OCI-LY1 (cell line): ENCODE measurements at regions not wholly inside any gene's neighbourhood (a gene's known extent, or its start where the extent isn't known, plus 50 kb on each side); places are given as distances from the start of the nearest gene placed in this dataset.

ENCODE experiments used
- H2AFZ ChIP-seq: fragments of 200-600 bp; sonication (generic), shearing (Covaris generic); 2 replicates; pipeline ENCODE4 v1.6.0; 2014; ENCODE audit warnings: antibody characterized with exemption, mild to moderate bottlenecking, low read length
- H3F3A ChIP-seq: fragments of 200-600 bp; sonication (generic), shearing (Covaris generic); 2 replicates; pipeline ENCODE4 v1.6.0; 2014; ENCODE audit warnings: mild to moderate bottlenecking, antibody characterized with exemption, low read length, moderate library complexity; ENCODE audit not compliant: insufficient read depth
- H3K27ac ChIP-seq: fragments of 200-600 bp; sonication (generic); 2 replicates; pipeline ENCODE4 v1.5.1; 2014; ENCODE audit warnings: low read length, mixed run types, mild to moderate bottlenecking, low read depth; ENCODE audit not compliant: poor library complexity, severe bottlenecking
- H3K27me3 ChIP-seq: fragments of 200-600 bp; sonication (generic); 2 replicates; pipeline ENCODE4 v1.6.0; 2014; ENCODE audit warnings: antibody characterized with exemption, mild to moderate bottlenecking, low read length, moderate library complexity; ENCODE audit not compliant: insufficient read depth
- H3K36me3 ChIP-seq: fragments of 200-600 bp; sonication (generic); 2 replicates; pipeline ENCODE4 v1.6.1; 2014; ENCODE audit warnings: mild to moderate bottlenecking, antibody characterized with exemption, low read length, moderate library complexity, mixed read lengths; ENCODE audit not compliant: insufficient read depth
- H3K4me1 ChIP-seq: fragments of 200-600 bp; sonication (generic); 2 replicates; pipeline ENCODE4 v1.5.1; 2014; ENCODE audit warnings: mild to moderate bottlenecking, low read length, moderate library complexity; ENCODE audit not compliant: insufficient read depth, severe bottlenecking
- H3K4me2 ChIP-seq: fragments of 200-600 bp; sonication (generic), shearing (Covaris generic); 2 replicates; pipeline ENCODE4 v1.6.1; 2014; ENCODE audit warnings: low read length
- H3K4me3 ChIP-seq: fragments of 200-600 bp; sonication (generic); 2 replicates; pipeline ENCODE4 v1.5.1; 2014; ENCODE audit warnings: low read length, low read depth, mild to moderate bottlenecking, mixed read lengths; ENCODE audit not compliant: poor library complexity, severe bottlenecking
- H3K79me2 ChIP-seq: fragments of 200-600 bp; shearing (Covaris generic); 2 replicates; pipeline ENCODE4 v1.6.1; 2016; ENCODE audit warnings: mixed run types, low read length, mixed read lengths; ENCODE audit not compliant: insufficient read depth
- H3K9ac ChIP-seq: fragments of 200-600 bp; sonication (generic), shearing (Covaris generic); 2 replicates; pipeline ENCODE4 v1.6.1; 2014; ENCODE audit warnings: mild to moderate bottlenecking, low read length, mixed read lengths
- H3K9me2 ChIP-seq: fragments of 200-600 bp; sonication (generic), shearing (Covaris generic); 2 replicates; pipeline ENCODE4 v1.6.1; 2014; ENCODE audit warnings: low read depth, mild to moderate bottlenecking, low read length, mixed read lengths
- H3K9me3 ChIP-seq: fragments of 200-600 bp; shearing (Covaris generic); 2 replicates; pipeline ENCODE4 v1.6.1; 2014; ENCODE audit warnings: low read length, mixed read lengths
- H4K20me1 ChIP-seq: fragments of 200-600 bp; sonication (generic), shearing (Covaris generic); 2 replicates; pipeline ENCODE4 v1.6.0; 2016; ENCODE audit warnings: mild to moderate bottlenecking, low read length; ENCODE audit not compliant: insufficient read depth
- CTCF ChIP-seq: fragments of 200-600 bp; sonication (generic), shearing (Covaris generic); IDR thresholded peaks from 2 replicates; pipeline ENCODE4 v1.5.1; 2017; ENCODE audit warnings: mild to moderate bottlenecking, antibody characterized with exemption, low read length, moderate library complexity, mixed read lengths
- EZH2 ChIP-seq: fragments of 200-600 bp; sonication (generic), shearing (Covaris generic); IDR thresholded peaks from 2 replicates; pipeline ENCODE4 v1.8.0; 2017; ENCODE audit warnings: borderline replicate concordance, mixed run types, mild to moderate bottlenecking, antibody characterized with exemption, low read length, moderate library complexity, mixed read lengths

GRCh38 chr13:95455782-95456181 is 96.7 kb upstream of the CLDN10 start:
- H3K79me2 ChIP-seq: no peaks in the 10 kb centered on the region
- H3K9me3 ChIP-seq: peaks cover 7% of the 10 kb centered on the region
- H3K27me3 ChIP-seq: peaks cover 8% of the 10 kb centered on the region; the same call in 1 of the 2 replicates
- TF ChIP-seq CTCF (no peak), EZH2 (no peak)
- H3K27ac ChIP-seq: no peak overlapping the region
- no peaks in the 10 kb centered on the region for H3K36me3 ChIP-seq
- H3K9me2 ChIP-seq: no peaks in the 10 kb centered on the region
- no peaks in the 10 kb centered on the region for H3F3A ChIP-seq
- no peak overlapping the region for H2AFZ ChIP-seq
- no peak overlapping the region for H3K4me3 ChIP-seq
- H4K20me1 ChIP-seq: no peaks in the 10 kb centered on the region
- no peaks in the 10 kb centered on the region for H3K4me1 ChIP-seq
- H3K9ac ChIP-seq: no peak overlapping the region
- no peak overlapping the region for H3K4me2 ChIP-seq

DNA sequence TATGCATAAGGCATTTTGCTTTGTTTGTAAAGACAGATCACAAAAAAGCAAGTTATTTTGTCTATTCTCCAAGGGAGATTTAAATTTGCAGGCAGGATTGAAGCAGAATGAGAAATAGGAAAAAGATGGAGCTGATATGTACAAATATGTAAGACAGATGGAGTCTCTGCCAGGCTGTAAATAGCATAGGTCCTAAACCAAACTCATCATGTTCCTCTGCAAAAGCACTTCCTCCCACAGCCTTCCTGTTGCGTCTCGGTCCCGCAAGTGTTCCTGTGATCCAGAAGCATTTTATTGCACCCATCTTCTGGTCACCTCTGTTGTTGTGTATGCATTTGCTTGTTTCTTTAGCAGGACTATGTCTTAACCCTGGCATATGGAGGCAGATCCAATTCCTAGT is 95.7 kb upstream of the CLDN10 start:
- no peaks in the 10 kb centered on the region for H3K36me3 ChIP-seq
- peaks cover 7% of the 10 kb centered on the region for H3K9me3 ChIP-seq
- TF ChIP-seq CTCF: no peak
- no peak for TF ChIP-seq EZH2
- H3K4me2 ChIP-seq: no peak overlapping the region
- no peak overlapping the region for H2AFZ ChIP-seq
- no peak overlapping the region for H3K27ac ChIP-seq
- no peak overlapping the region for H3K9ac ChIP-seq
- H3K27me3 ChIP-seq: peaks cover under 1% of the 10 kb centered on the region; the same call in 1 of the 2 replicates
- no peaks in the 10 kb centered on the region for H3K79me2 ChIP-seq
- H4K20me1 ChIP-seq: no peaks in the 10 kb centered on the region
- H3F3A ChIP-seq: no peaks in the 10 kb centered on the region
- H3K4me1 ChIP-seq: no peaks in the 10 kb centered on the region
- no peaks in the 10 kb centered on the region for H3K9me2 ChIP-seq
- H3K4me3 ChIP-seq: no peak overlapping the region

GRCh38 chr13:95457294-95457693 is 95.2 kb upstream of the CLDN10 start:
- Histone ChIP-seq H3K4me1 (no peaks in the 10 kb centered on the region), H4K20me1 (no peaks in the 10 kb centered on the region), H3K4me3 (no peak overlapping the region), H3K27ac (no peak overlapping the region), H3K4me2 (no peak overlapping the region), H3K79me2 (no peaks in the 10 kb centered on the region), H2AFZ (no peak overlapping the region), H3F3A (no peaks in the 10 kb centered on the region), H3K27me3 (no peaks in the 10 kb centered on the region), H3K9me3 (peaks cover 7% of the 10 kb centered on the region), H3K9me2 (no peaks in the 10 kb centered on the region), H3K36me3 (no peaks in the 10 kb centered on the region), H3K9ac (no peak overlapping the region)
- TF ChIP-seq EZH2: no peak

GRCh38 chr13:95462801-95463200 is 89.7 kb upstream of the CLDN10 start:
- H3K79me2 ChIP-seq: no peaks in the 10 kb centered on the region
- H3K27ac ChIP-seq: no peak overlapping the region
- H3K9me3 ChIP-seq: peaks cover 7% of the 10 kb centered on the region
- no peaks in the 10 kb centered on the region for H3F3A ChIP-seq
- no peak overlapping the region for H2AFZ ChIP-seq
- H3K4me2 ChIP-seq: no peak overlapping the region
- no peaks in the 10 kb centered on the region for H3K36me3 ChIP-seq
- H3K9me2 ChIP-seq: no peaks in the 10 kb centered on the region
- TF ChIP-seq EZH2 (no peak), CTCF (no peak)
- H3K4me3 ChIP-seq: no peak overlapping the region
- H3K4me1 ChIP-seq: no peaks in the 10 kb centered on the region
- H4K20me1 ChIP-seq: no peaks in the 10 kb centered on the region
- H3K9ac ChIP-seq: no peak overlapping the region
- H3K27me3 ChIP-seq: no peaks in the 10 kb centered on the region
